Calu3 (cell line): ENCODE measurements at regions not wholly inside any gene's neighbourhood (a gene's known extent, or its start where the extent isn't known, plus 50 kb on each side); places are given as distances from the start of the nearest gene placed in this dataset.

Source experiments
- BruUV-seq: library from RNA; stranded (reverse); fragments of 400-500 nt; replicated peaks from 2 replicates; lab custom pipeline; 2021; lab: Mats Ljungman, UMichigan
- CTCF ChIA-PET: fragments of 300-600 bp; sonication (Branson Sonifier 250); formaldehyde crosslinking; loops from one replicate; lab custom pipeline; 2022; ENCODE audit warnings: antibody characterized with exemption; lab: Charles Lee
- DNase-seq: peaks from one replicate; pipeline ENCODE4 v3.0.0; 2022
- H3K27ac Mint-ChIP-seq: one replicate; pipeline ENCODE4 v1.8.0; 2022; ENCODE audit warnings: mixed read lengths; ENCODE audit not compliant: unreplicated experiment
- H3K27me3 Mint-ChIP-seq: one replicate; pipeline ENCODE4 v1.8.0; 2022; ENCODE audit warnings: mixed read lengths; ENCODE audit not compliant: unreplicated experiment
- H3K36me3 Mint-ChIP-seq: one replicate; pipeline ENCODE4 v1.8.0; 2022; ENCODE audit warnings: mild to moderate bottlenecking, moderate library complexity, mixed read lengths; ENCODE audit not compliant: insufficient read depth, unreplicated experiment
- H3K4me1 Mint-ChIP-seq: one replicate; pipeline ENCODE4 v1.8.0; 2022; ENCODE audit warnings: mild to moderate bottlenecking, low read depth, mixed read lengths; ENCODE audit not compliant: unreplicated experiment
- H3K4me3 Mint-ChIP-seq: one replicate; pipeline ENCODE4 v1.8.0; 2022; ENCODE audit warnings: mild to moderate bottlenecking, low read depth, moderate library complexity, mixed read lengths; ENCODE audit not compliant: unreplicated experiment
- H3K9me3 Mint-ChIP-seq: one replicate; pipeline ENCODE4 v1.8.0; 2022; ENCODE audit warnings: low read depth, mixed read lengths; ENCODE audit not compliant: unreplicated experiment
- CTCF ChIP-seq: fragments of 200-600 bp; IDR thresholded peaks from one replicate; pipeline ENCODE4 v1.8.0; 2022; ENCODE audit warnings: antibody characterized with exemption; ENCODE audit not compliant: unreplicated experiment
- intact Hi-C: fragments of 100-400 bp; cut with micrococcal nuclease; formaldehyde crosslinking; loops from one replicate; pipeline ENCODE4 v1.10.0; 2022; ENCODE audit not compliant: unreplicated experiment

GRCh38 chr1:194568610-194569009, 1382.2 kb upstream of the B3GALT2 start:
- H3K36me3 Mint-ChIP-seq: no peaks in the 10 kb centered on the region
- no peak overlapping the region for H3K27ac Mint-ChIP-seq
- H3K27me3 Mint-ChIP-seq: no peaks in the 10 kb centered on the region
- intact Hi-C loops: no loop called here
- DNase-seq: no peak
- CTCF ChIA-PET: no interaction called here
- BruUV-seq: no TSS peak
- TF ChIP-seq CTCF: no peak
- no peaks in the 10 kb centered on the region for H3K9me3 Mint-ChIP-seq
- no peak overlapping the region for H3K4me3 Mint-ChIP-seq
- no peaks in the 10 kb centered on the region for H3K4me1 Mint-ChIP-seq

GRCh38 chr1:194548071-194548470, 1361.7 kb upstream of the B3GALT2 start:
- TF ChIP-seq CTCF: no peak
- Mint-ChIP-seq H3K4me3 (no peak overlapping the region), H3K9me3 (peaks cover 4% of the 10 kb centered on the region), H3K27me3 (no peaks in the 10 kb centered on the region), H3K27ac (no peak overlapping the region), H3K36me3 (no peaks in the 10 kb centered on the region), H3K4me1 (no peaks in the 10 kb centered on the region)
- CTCF ChIA-PET: interaction anchor here (0.6 kb wide), 1 partner anchor 25 kb away, joined by 3 read pairs; no protein-coding TSS in a partner anchor
- intact Hi-C loops: no loop called here
- no TSS peak for BruUV-seq
- no peak for DNase-seq

GRCh38 chr1:194544012-194544411, 1357.6 kb upstream of the B3GALT2 start:
- CTCF ChIA-PET: no interaction called here
- intact Hi-C loops: no loop called here
- Mint-ChIP-seq H3K27ac (no peak overlapping the region), H3K27me3 (no peaks in the 10 kb centered on the region), H3K4me3 (no peak overlapping the region), H3K4me1 (no peaks in the 10 kb centered on the region), H3K9me3 (peaks cover 3% of the 10 kb centered on the region), H3K36me3 (no peaks in the 10 kb centered on the region)
- TF ChIP-seq CTCF: no peak
- no peak for DNase-seq
- BruUV-seq: no TSS peak

GRCh38 chr1:194538453-194538852, 1352.0 kb upstream of the B3GALT2 start:
- no TSS peak for BruUV-seq
- H3K4me1 Mint-ChIP-seq: peaks cover 22% of the 10 kb centered on the region
- H3K27ac Mint-ChIP-seq: no peak overlapping the region
- no peaks in the 10 kb centered on the region for H3K27me3 Mint-ChIP-seq
- CTCF ChIA-PET: no interaction called here
- intact Hi-C loops: no loop called here
- no peaks in the 10 kb centered on the region for H3K9me3 Mint-ChIP-seq
- H3K4me3 Mint-ChIP-seq: no peak overlapping the region
- no peak for TF ChIP-seq CTCF
- no peak for DNase-seq
- H3K36me3 Mint-ChIP-seq: no peaks in the 10 kb centered on the region
